Liver (tissue), 3 donors: ENCODE measurements at regions not wholly inside any gene's neighbourhood (a gene's known extent, or its start where the extent isn't known, plus 50 kb on each side); places are given as distances from the start of the nearest gene placed in this dataset.

Experiments used
- GABPA ChIP-seq, 2 donors: IDR thresholded peaks in 1 of 2; conservative IDR thresholded peaks in 1 of 2; 2 replicates each; pipeline ENCODE4 v1.6.1; 2016; ENCODE audit warnings: antibody characterized with exemption in 2 of 2, mild to moderate bottlenecking in 1 of 2, moderate library complexity in 1 of 2
- RAD21 ChIP-seq, 2 donors: IDR thresholded peaks; 2 replicates each; pipeline ENCODE4 v1.6.1; 2016; ENCODE audit warnings: antibody characterized with exemption in 2 of 2, mild to moderate bottlenecking in 2 of 2
- TF ChIP-seq, protein P1 (sequence below): fragments of 150-350 bp; IDR thresholded peaks from 2 replicates; pipeline ENCODE4 v1.5.1; 2017; ENCODE audit warnings: improper control_type of control experiment, low read depth, low read length; ENCODE audit not compliant: missing input control
- TF ChIP-seq, protein P2 (sequence below): IDR thresholded peaks from 2 replicates; pipeline ENCODE4 v1.6.1; 2016; ENCODE audit warnings: antibody characterized with exemption
- donor health status: healthy.
- donor health status: healthy.

- TF ChIP-seq RAD21 (IDR thresholded peaks at IDR 0.05) (no peak), GABPA (IDR thresholded peaks at IDR 0.05 in 1 of 2, conservative IDR thresholded peaks at IDR 0.05 in 1 of 2) (no peak)
- TF ChIP-seq, protein P1, sequence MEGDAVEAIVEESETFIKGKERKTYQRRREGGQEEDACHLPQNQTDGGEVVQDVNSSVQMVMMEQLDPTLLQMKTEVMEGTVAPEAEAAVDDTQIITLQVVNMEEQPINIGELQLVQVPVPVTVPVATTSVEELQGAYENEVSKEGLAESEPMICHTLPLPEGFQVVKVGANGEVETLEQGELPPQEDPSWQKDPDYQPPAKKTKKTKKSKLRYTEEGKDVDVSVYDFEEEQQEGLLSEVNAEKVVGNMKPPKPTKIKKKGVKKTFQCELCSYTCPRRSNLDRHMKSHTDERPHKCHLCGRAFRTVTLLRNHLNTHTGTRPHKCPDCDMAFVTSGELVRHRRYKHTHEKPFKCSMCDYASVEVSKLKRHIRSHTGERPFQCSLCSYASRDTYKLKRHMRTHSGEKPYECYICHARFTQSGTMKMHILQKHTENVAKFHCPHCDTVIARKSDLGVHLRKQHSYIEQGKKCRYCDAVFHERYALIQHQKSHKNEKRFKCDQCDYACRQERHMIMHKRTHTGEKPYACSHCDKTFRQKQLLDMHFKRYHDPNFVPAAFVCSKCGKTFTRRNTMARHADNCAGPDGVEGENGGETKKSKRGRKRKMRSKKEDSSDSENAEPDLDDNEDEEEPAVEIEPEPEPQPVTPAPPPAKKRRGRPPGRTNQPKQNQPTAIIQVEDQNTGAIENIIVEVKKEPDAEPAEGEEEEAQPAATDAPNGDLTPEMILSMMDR = no peak
- TF ChIP-seq, protein P2, sequence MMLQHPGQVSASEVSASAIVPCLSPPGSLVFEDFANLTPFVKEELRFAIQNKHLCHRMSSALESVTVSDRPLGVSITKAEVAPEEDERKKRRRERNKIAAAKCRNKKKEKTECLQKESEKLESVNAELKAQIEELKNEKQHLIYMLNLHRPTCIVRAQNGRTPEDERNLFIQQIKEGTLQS = no peak
These were observed 337.8 kb upstream of the CDH5 start for GRCh38 chr16:66028510-66029216.
